GM18507 (cell line): ENCODE measurements at regions not wholly inside any gene's neighbourhood (a gene's known extent, or its start where the extent isn't known, plus 50 kb on each side); places are given as distances from the start of the nearest gene placed in this dataset.

Source experiments
- DNase-seq: peaks from one replicate; pipeline ENCODE4 v3.0.0; 2011; ENCODE audit warnings: low read depth; ENCODE audit not compliant: insufficient read length; ENCODE audit errors: extremely low spot score
- FAIRE-seq: peaks from 2 replicates; lab custom pipeline; 2011; peaks lifted over from hg19 to GRCh38; lab: Jason Lieb, UNC

DNA sequence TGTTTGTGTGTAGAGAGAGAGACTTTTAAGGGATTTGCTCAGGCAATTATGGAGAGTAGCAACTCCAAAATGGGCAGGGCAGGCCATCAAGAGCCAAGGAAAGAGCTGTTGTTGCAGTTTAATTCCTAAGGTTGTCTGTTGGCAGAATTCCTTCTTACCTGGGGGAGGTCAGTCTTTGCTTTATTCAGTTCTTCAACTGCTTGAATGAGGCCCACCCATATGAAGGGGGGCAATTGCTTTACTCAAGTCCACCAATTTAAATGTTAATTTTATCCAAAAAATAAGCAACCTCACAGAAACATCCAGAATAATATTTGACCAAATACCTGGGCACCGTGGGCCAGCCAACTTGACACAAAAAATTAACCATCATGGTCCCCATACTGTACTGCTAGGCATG lies 137.7 kb upstream of the KLHL25 start:
- FAIRE-seq = no peak

GRCh38 chr15:85934691-85935090 lies 140.0 kb upstream of the KLHL25 start:
- DNase-seq (no peak), FAIRE-seq (no peak)

More for the DNA sequence above, 137.7 kb upstream of the KLHL25 start:
- DNase-seq = no peak

DNA sequence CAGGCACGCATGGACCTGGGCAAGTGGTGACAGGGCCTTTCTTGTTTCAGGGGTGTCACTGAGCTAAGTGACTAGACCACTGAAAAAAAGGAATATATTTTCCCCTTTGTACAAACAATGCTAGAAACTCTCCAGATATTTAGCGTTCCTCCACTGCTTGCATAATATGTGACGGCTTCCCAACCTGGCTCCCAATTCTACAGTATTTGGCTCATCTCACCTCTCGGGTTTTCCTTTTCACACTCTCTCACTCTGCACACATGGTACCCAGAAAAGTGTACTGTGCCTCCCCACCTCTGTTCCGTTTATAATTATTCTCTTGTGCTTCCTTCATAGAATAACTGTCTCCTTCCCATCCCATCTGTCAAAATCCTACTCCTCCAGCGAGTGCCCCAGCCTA lies 140.5 kb upstream of the KLHL25 start:
- DNase-seq = no peak
- no peak for FAIRE-seq

DNA sequence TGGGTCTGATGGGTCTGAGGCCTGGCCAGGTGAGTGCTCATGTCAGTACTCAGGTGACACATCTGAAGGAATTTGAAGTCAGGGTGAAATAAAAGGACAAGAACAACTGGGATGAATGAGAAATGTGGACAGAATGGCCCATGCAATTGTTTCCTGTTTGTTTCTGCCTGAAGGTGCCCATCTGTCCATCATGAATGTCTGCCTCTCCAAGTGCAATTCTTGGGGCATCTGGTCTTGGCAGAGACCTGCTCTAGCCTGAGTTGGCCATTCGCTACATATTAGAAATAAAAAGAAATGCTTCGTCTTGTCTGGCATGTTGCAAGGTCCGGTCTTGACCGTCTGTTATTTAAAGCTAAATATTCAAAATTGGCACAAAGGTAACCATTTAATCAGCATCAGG lies 142.0 kb upstream of the AGBL1 start:
- DNase-seq = no peak
- FAIRE-seq = no peak

DNA sequence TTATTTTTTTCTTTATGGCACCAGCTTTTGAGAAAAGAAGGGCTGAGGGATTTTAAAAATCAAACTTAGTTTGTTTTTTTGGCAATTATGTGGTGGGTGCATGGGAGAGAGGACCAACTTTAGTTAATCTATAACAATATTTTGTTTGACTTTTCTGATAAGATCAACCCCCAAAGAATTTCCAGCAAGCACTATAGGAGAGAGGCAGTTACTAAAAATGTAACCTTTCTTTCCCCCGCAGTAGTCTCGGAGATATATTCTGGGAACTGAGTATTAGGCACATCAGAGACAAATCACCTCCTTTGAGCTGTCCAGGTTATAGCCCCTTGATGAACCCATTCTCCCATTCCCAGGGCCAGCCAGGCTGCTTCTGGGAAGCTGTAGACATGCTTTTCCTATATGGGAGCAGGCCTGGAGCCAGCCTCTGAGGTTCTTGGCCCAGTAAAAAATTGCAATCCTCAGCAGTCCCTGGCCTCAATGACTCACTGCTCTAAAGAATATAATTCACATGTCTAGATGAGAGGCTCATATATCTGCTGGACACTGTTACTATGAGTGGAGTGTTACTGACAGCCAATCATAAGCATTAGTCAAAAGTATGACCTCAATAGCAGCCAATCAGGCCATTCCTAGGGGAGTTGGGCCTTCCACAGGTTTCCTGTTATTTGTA lies 138.3 kb upstream of the AGBL1 start:
- no peak for DNase-seq
- FAIRE-seq = no peak

DNA sequence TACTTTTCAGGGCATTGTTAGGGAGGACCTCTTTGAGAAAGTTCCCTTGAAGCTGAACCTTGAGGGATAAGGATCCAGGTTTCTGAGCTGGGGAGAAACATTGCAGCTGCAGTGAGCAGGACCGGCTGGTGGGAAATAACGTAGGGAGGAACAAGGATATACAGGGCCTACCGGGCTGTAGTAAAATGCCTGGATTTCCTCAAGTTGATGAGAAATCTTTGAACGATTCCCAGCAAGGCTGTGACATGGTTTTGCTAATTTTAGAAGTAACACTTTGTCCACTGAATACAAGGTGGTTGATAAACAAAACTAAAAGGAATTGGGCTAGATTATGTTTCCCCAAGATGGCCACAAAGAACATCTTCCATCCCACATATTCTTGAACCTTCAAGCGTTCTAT lies 137.0 kb upstream of the AGBL1 start:
- DNase-seq (no peak), FAIRE-seq (no peak)

- DNase-seq (no peak), FAIRE-seq (no peak)
Observed at GRCh38 chr15:85943151-85943550, 136.5 kb upstream of the AGBL1 start.

- no peak for DNase-seq
- FAIRE-seq = no peak
Observed at GRCh38 chr15:85943791-85944190, 135.9 kb upstream of the AGBL1 start.

DNA sequence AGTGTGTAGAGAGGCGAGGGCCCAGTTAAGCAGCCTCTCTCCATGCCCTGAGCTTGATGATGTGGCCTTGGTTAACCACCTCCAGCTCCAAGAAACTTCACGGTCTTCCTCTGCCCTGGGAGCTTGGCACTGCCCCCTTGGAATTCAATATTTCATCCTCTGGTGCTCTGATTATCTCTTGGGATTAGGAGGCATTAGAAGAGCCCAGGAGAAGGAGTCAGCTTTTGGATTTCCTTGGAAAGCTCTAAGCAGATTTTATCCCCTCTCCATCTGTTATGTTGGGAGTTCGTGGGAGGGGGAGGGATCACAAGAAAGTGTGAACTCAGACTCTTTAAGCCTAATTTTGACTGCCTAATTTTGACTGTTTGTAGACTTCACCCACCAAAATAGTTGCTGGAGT lies 132.7 kb upstream of the AGBL1 start:
- no peak for DNase-seq
- FAIRE-seq = no peak

GRCh38 chr15:85947936-85948335 lies 131.7 kb upstream of the AGBL1 start:
- DNase-seq = no peak
- no peak for FAIRE-seq

- FAIRE-seq = peak; percentile 64
- DNase-seq = no peak
Observed at GRCh38 chr15:85950101-85950500, 129.6 kb upstream of the AGBL1 start.

- DNase-seq (no peak), FAIRE-seq (no peak)
Observed at GRCh38 chr15:85954586-85954985, 125.1 kb upstream of the AGBL1 start.

GRCh38 chr15:85955501-85956391 lies 123.9 kb upstream of the AGBL1 start:
- DNase-seq (no peak), FAIRE-seq (peak; percentile 75)

GRCh38 chr15:85956532-85957275 lies 123.0 kb upstream of the AGBL1 start:
- DNase-seq (no peak), FAIRE-seq (no peak)

GRCh38 chr15:85959611-85960010 lies 120.1 kb upstream of the AGBL1 start:
- no peak for FAIRE-seq
- no peak for DNase-seq

DNA sequence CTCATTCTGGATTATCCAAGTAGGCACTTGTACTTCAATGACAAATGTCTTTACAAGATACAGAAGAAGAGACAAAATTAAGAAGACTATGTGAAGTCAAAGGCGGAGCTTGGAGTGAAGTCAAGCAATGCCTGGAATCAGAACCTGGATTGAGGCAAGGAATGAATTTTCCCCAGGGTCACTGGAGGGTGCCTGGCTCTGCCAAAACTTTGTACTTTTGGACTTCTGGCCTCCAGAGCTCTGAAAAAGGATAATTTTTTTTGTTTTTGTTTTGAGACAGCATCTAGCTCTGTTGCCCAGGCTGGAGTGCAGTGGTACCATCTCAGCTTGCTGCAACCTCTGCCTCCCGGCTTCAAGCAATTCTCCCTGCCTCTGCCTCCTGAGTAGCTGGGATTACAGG lies 119.3 kb upstream of the AGBL1 start:
- no peak for FAIRE-seq
- DNase-seq = no peak

- FAIRE-seq (no peak), DNase-seq (no peak)
Observed at GRCh38 chr15:85961821-85962220, 117.8 kb upstream of the AGBL1 start.

- no peak for DNase-seq
- FAIRE-seq = peak; percentile 12
Observed at GRCh38 chr15:85963262-85963760, 116.4 kb upstream of the AGBL1 start.

- DNase-seq (no peak), FAIRE-seq (no peak)
Observed at GRCh38 chr15:85964471-85964870, 115.2 kb upstream of the AGBL1 start.

DNA sequence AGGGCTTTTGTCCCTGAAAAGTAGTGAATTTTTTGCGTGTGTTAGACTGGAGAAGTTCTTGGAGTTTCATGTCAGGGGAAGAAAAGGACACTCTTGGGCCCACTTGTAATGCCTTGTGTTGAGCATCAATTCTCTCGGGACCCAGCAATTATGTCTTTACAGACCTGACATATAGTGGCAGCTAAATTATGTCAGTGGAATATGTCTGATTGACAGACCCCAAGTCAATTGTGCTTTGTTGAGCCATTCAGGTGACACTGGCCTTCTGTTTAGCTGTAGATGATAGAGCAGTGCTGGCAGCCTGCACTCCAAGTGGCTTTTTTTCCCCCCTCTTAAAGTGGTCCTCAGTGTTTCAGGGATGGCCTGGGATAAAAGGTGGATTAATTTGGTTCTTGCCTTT lies 112.1 kb upstream of the AGBL1 start:
- DNase-seq (no peak), FAIRE-seq (no peak)
